LNCaP clone FGC (cell line): ENCODE measurements at regions not wholly inside any gene's neighbourhood (a gene's known extent, or its start where the extent isn't known, plus 50 kb on each side); places are given as distances from the start of the nearest gene placed in this dataset.

Experiments used
- DNase-seq: peaks from one replicate; pipeline ENCODE4 v3.0.0-alpha.2; 2011; ENCODE audit warnings: low read depth
- H3K4me3 ChIP-seq: 2 replicates; pipeline ENCODE4 v1.5.1; 2011; ENCODE audit warnings: mild to moderate bottlenecking, low read depth, low read length, control low read depth
- CTCF ChIP-seq: IDR thresholded peaks from 2 replicates; pipeline ENCODE4 v1.5.1; 2012; ENCODE audit warnings: mild to moderate bottlenecking; ENCODE audit not compliant: control insufficient read depth, insufficient read depth; ENCODE audit errors: extremely low read depth

- no peak overlapping the region for H3K4me3 ChIP-seq
- TF ChIP-seq CTCF: no peak
- no peak for DNase-seq
These were observed 222.6 kb upstream of the RND3 start for GRCh38 chr2:150710041-150710440.

GRCh38 chr2:150706561-150706960, 219.1 kb upstream of the RND3 start:
- no peak for TF ChIP-seq CTCF
- no peak overlapping the region for H3K4me3 ChIP-seq
- DNase-seq: no peak

- H3K4me3 ChIP-seq: no peak overlapping the region
- no peak for TF ChIP-seq CTCF
- no peak for DNase-seq
These were observed 218.3 kb upstream of the RND3 start for GRCh38 chr2:150705767-150706166.

- no peak for DNase-seq
- no peak overlapping the region for H3K4me3 ChIP-seq
- TF ChIP-seq CTCF: no peak
These were observed 217.9 kb upstream of the RND3 start for GRCh38 chr2:150705357-150705756.

- no peak for DNase-seq
- H3K4me3 ChIP-seq: no peak overlapping the region
- no peak for TF ChIP-seq CTCF
These were observed 215.3 kb upstream of the RND3 start for GRCh38 chr2:150702791-150703190.

- no peak for DNase-seq
- H3K4me3 ChIP-seq: no peak overlapping the region
- TF ChIP-seq CTCF: no peak
These were observed 213.5 kb upstream of the RND3 start for GRCh38 chr2:150700666-150701580.

- DNase-seq: no peak
- TF ChIP-seq CTCF: no peak
- no peak overlapping the region for H3K4me3 ChIP-seq
These were observed 211.8 kb upstream of the RND3 start for GRCh38 chr2:150699218-150699617.
